GM19372 (cell line): ENCODE measurements at regions not wholly inside any gene's neighbourhood (a gene's known extent, or its start where the extent isn't known, plus 50 kb on each side); places are given as distances from the start of the nearest gene placed in this dataset.

Experiments used
- ATAC-seq: cut with Tn5 transposase; IDR thresholded peaks from one replicate; pipeline ENCODE4 v1.9.1; 2021; ENCODE audit warnings: mild to moderate bottlenecking, low read depth, moderate library complexity; ENCODE audit not compliant: unreplicated experiment

- no peak for ATAC-seq
Measured at GRCh38 chr3:30201715-30202114, 404.7 kb upstream of the TGFBR2 start.

- ATAC-seq: no peak
Measured at GRCh38 chr3:30203301-30203700, 403.1 kb upstream of the TGFBR2 start.

GRCh38 chr3:30204126-30204525, 402.3 kb upstream of the TGFBR2 start:
- no peak for ATAC-seq

DNA sequence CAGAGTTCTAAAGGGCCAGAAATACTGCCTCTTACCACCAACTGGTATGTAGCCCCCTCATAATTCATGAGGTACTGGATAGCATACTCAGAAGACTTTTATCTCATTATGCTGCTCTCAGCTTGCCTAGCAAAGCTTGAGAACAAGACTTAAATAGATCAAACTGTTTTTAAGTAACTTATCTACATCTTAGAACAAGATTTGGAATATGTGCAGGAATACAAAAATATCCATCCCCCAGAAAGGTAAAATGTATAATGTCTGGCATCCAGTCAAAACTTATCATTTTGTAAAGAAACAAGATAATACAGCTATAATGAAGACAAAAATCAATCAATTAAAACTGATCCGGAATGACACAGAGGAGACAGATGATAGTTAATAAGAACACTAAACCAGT, 400.4 kb upstream of the TGFBR2 start:
- ATAC-seq: no peak

DNA sequence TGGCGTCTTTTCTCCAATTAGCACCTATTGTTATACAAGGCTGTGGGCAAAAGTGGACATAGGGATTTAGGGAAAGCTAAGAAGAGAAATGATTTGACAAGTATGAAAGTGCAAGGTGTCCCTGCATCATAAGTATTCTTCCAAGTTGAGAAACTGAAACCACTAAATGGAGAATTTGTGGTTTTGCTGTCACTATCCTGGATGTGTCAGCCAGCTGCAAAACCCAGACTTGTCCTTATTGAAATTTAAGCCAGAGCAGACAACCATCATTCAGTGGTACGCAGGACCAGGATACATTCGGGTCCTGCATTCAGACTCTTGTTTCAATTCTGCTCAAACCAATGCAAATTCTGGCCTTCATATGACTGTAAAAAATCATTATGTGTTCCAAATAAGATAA, 384.8 kb upstream of the TGFBR2 start:
- no peak for ATAC-seq

DNA sequence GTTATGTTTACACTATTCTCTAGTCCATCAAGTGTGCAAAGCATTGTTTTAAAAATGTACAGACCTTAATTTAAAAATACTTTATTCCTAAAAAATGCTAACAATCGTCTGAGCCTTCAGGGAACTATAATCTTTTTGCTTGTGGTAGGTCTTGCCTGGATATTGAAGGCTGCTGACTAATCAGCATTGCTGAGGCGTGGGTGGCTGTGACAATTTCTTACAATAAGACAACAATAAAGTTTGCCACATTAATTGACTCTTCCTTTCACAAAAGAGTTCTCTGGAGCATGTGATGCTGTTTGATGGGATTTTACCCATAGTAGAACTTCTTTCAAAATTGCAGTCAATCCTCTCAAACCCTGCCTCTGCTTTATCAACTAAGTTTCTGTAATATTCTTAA, 384.0 kb upstream of the TGFBR2 start:
- no peak for ATAC-seq

DNA sequence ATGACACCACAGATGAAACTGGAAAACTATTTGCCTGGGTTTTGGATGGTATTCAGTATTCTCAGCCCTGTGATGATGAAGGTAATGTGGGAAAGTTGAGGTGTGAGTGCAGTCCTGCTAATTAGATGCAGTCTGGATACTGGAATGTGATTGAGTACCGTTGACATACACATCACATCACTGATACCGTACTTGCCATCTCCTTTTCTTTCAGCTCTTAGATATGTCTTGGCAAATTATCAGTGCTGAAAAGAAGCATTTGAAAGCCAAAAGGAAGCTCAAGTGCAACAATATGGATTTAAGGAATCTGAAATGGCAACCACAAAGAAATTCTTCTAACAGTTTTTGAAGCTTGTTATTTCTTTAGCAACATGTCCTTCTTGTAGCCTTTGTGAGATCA, 381.4 kb upstream of the TGFBR2 start:
- ATAC-seq: no peak

DNA sequence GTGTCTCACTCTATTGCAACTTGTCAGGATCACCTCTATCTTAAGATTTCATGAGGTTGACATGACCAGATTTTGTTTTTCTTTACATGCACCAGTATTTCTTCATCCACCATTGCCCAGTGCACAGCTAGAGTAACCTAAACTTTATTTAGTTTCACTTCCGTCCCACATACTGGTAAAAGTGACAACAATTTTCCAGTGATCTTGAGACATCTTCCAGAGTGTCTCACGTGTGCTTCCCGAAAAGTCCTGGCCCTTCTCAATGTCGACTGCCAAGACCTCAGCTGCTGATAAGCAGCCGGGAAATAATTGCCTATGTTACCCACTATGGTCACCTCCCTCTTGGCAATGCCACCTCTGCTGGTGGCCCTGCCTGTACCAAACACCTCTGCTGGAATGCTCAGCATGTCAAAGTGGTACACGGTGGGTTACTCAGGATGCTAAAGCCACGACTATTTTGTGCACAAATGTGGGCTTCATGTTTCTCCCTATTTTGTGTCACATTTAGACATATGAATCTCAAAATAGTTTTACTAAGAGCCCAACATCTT, 379.7 kb upstream of the TGFBR2 start:
- ATAC-seq: no peak

GRCh38 chr3:30227571-30228301, 378.7 kb upstream of the TGFBR2 start:
- no peak for ATAC-seq

GRCh38 chr3:30228302-30228631, 378.1 kb upstream of the TGFBR2 start:
- no peak for ATAC-seq

GRCh38 chr3:30231277-30232141, 374.9 kb upstream of the TGFBR2 start:
- no peak for ATAC-seq

DNA sequence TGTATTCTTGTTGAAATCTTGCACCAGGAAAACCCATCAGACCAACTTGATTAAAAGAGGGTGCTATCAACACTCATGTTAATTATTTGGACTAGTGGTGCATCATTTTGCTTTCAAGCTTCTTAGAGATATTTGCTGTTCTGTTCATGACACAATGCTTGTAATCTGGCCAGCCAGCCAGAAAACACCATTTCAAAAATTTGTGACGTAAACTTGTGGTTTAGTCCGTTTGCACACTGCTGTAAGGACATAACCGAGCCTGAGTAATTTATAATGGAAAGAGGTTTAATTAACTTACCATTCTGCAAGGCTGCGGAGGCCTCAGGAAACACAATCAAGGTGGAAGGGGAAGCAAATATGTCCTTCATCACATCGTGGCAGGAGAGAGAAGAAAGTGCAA, 374.3 kb upstream of the TGFBR2 start:
- no peak for ATAC-seq

- ATAC-seq: no peak
Measured at GRCh38 chr3:30233913-30234646, 372.3 kb upstream of the TGFBR2 start.

GRCh38 chr3:30236011-30236410, 370.4 kb upstream of the TGFBR2 start:
- ATAC-seq: no peak

DNA sequence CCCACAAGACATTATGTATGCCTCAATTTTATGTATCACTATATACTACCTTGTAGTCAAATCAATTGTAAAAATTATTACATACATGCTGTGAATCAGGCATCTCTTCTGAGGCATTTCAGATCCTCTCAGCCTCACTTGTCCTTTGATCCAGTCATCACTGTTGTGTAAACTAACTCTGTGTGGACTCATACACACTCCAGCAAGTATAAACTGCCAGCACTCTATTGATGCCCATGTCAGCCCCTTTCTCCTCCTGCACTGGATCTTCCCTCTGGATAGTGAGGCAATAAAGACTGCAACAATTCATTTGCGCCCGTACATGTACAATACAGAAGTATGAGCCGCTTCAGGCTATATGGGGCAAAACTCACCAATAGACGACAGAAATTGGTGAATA, 364.7 kb upstream of the TGFBR2 start:
- no peak for ATAC-seq

DNA sequence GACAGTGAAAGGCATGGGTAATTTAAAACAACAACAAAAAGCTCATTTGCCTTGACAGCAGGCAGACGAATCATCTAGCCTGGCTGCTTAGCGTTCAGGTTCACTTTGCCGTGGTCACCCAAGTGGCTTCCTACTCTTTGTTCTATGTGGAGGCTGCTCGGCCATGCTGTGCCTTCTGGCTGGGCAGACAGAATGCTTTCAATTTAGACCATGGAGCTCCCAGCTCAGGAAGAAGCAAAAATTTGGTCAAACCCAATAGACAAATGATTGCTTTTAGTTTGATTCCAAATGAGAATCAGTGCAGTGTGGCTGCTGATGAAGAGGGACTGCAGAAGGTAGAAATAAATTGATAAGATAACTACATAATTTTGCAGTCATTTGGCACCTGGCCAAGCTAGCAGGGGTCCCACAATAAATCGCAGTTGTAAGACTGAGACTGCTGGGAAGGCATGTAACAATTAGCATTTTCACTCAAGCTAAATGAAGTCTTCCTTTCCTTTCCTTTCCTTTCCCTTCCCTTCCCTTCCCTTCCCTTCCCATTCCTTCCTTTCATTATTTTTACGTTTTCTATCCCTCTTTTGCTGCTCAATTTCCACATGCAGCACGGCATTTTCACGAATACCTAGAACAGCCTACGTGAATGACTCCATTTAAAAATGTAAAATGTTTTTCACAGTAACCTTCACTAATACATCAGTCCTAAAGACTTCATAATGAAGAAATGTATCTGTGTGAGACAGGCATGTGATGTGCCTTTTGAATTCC, 360.4 kb upstream of the TGFBR2 start:
- no peak for ATAC-seq

DNA sequence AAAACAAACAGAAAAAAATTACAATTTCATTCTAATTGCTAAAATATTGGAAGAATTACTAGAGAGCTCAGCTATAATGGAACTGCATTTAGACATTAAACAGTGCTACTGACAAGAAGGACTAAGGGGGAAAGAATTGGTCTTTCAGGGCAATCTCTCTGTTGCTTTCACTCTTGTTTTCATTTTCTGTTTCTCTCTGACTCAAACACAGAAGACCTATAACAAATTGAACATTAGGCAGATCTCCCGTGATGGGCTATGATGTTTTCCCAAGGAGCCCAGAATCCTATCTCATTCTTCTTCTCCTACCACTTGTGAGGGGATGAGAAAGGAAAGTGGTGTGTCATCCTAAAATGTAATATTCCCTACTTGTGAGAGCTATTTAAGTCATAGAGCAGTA, 358.0 kb upstream of the TGFBR2 start:
- peak; percentile 77 for ATAC-seq

- no peak for ATAC-seq
Measured at GRCh38 chr3:30252474-30252873, 353.9 kb upstream of the TGFBR2 start.

DNA sequence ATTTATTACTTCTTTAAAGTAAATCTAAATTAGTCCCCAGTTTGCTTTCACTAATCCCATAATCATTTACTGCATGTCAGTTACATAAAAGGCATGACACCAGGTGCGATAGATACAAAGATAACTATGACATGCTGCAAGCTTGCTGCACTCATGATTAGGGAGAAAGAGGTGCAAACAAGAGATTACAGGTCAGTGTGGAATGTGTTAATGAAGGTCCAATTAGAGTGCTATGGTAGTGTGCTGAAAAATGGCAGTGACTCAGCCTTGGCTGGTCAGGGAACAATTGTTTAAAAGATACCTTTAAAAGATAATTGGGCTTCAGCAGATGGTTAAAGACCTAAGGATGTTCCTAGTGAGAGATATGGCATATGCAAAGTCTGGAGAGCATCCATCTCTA, 352.6 kb upstream of the TGFBR2 start:
- no peak for ATAC-seq

DNA sequence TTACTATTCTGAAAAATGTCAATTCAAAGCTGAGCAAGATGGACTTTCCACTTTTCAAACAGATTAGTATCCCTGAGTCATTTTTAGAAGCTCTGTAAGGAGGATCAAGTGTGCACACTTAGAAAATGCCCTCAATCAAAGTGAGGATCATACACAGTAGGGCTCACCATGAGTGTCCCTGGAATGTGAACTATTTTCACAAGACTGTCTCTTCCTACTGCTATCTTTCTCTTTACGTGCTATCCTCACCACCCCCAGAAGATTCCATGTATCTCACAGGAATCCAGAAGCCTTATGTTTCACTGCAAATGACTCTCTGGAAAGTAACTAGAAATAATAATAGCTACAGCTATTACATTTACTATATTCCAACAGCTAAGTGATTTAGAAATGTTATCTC, 349.9 kb upstream of the TGFBR2 start:
- ATAC-seq: no peak
